ENCODE measurements at regions not wholly inside any gene's neighbourhood (a gene's known extent, or its start where the extent isn't known, plus 50 kb on each side); places are given as distances from the start of the nearest gene placed in this dataset.

GRCh38 chr1:199953651-199954050 lies 73.9 kb upstream of the NR5A2 start:
- no peak overlapping the region for H3K4me3 ChIP-seq (ENCODE audit: low read depth, low read length)
- H3K9me3 ChIP-seq: no peaks in the 10 kb centered on the region
- H3K4me3 Mint-ChIP-seq (ENCODE audit: unreplicated experiment): no peak overlapping the region
- intact Hi-C loops (cut with micrococcal nuclease; ENCODE audit: unreplicated experiment): loop anchor here (1.0 to 10.0 kb wide), 3 partner anchors 177 to 323 kb away; no protein-coding TSS in a partner anchor
- no peak overlapping the region for H3K27ac Mint-ChIP-seq (ENCODE audit: unreplicated experiment)
- TF ChIP-seq CTCF (IDR thresholded peaks at IDR 0.05; ENCODE audit: insufficient read depth in 1 of 2, low read depth in 1 of 2, low read length in 1 of 2, severe bottlenecking in 1 of 2, unreplicated experiment in 1 of 2): no peak
- ChIA-PET CTCF (interaction anchor here (0.6 kb wide), 1 partner anchor 399 kb away, joined by 3 read pairs; no protein-coding TSS in a partner anchor), POLR2A (no interaction called here)
- no peaks in the 10 kb centered on the region for H3K27me3 Mint-ChIP-seq (ENCODE audit: insufficient read depth, unreplicated experiment)
- H3K4me1 Mint-ChIP-seq (ENCODE audit: low read depth, unreplicated experiment): peaks cover 7% of the 10 kb centered on the region
- H3K27me3 ChIP-seq (replicated peaks; ENCODE audit: control insufficient read depth, insufficient read depth, low read length): no peaks in the 10 kb centered on the region
- no peaks in the 10 kb centered on the region for H3K36me3 ChIP-seq (ENCODE audit: control insufficient read depth, insufficient read depth, low read length)
- no peak for DNase-seq
- BruUV-seq (replicated peaks): no TSS peak
- no peaks in the 10 kb centered on the region for H3K36me3 Mint-ChIP-seq (ENCODE audit: insufficient read depth, unreplicated experiment)
- H3K9me3 Mint-ChIP-seq (ENCODE audit: unreplicated experiment): no peaks in the 10 kb centered on the region
- 0 out of 2 replicates have a peak, but pooled peaks cover 6% of the 10 kb centered on the region for H3K4me1 ChIP-seq

DNA sequence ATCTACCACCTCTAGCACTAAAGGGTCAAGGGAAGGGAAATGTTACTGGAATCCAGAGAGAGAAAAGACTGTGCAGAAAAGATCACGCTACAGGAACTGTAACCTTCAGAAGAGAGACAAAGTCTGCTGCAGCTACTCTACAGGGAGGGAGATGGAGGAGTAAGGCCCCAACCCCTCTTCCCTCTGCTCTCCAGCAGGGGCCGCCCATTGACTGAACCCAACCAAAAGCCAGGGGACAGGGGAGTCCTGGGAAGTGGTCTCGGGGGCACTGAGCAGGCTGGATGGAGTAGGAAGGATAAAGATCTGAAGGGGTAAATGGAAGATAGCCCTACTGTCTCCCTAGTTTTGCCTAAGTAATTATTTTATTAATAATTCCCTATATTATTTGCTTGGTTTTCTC lies 72.8 kb upstream of the NR5A2 start:
- H3K27me3 ChIP-seq (replicated peaks; ENCODE audit: control insufficient read depth, insufficient read depth, low read length): no peaks in the 10 kb centered on the region
- no peaks in the 10 kb centered on the region for H3K9me3 ChIP-seq
- H3K9me3 Mint-ChIP-seq (ENCODE audit: unreplicated experiment): no peaks in the 10 kb centered on the region
- H3K27me3 Mint-ChIP-seq (ENCODE audit: insufficient read depth, unreplicated experiment): no peaks in the 10 kb centered on the region
- DNase-seq: peak; percentile 53 to 58
- H3K4me3 ChIP-seq (ENCODE audit: low read depth, low read length): no peak overlapping the region
- intact Hi-C loops (cut with micrococcal nuclease; ENCODE audit: unreplicated experiment): loop anchor here (1.0 to 10.0 kb wide), 3 partner anchors 176 to 322 kb away; no protein-coding TSS in a partner anchor
- ChIA-PET POLR2A (no interaction called here), CTCF (interaction anchor here (0.6 to 1.3 kb wide), 5 partner anchors 72 to 554 kb away, joined by 3 to 5 read pairs (median 4); partner anchors contain the start of gene NR5A2)
- peak; percentile 59 to 82 for TF ChIP-seq CTCF (IDR thresholded peaks at IDR 0.05; ENCODE audit: insufficient read depth in 1 of 2, low read depth in 1 of 2, low read length in 1 of 2, severe bottlenecking in 1 of 2, unreplicated experiment in 1 of 2)
- no peaks in the 10 kb centered on the region for H3K36me3 Mint-ChIP-seq (ENCODE audit: insufficient read depth, unreplicated experiment)
- BruUV-seq (replicated peaks): no TSS peak
- H3K4me3 Mint-ChIP-seq (ENCODE audit: unreplicated experiment): no peak overlapping the region
- H3K4me1 Mint-ChIP-seq (ENCODE audit: low read depth, unreplicated experiment): peaks cover 7% of the 10 kb centered on the region
- H3K36me3 ChIP-seq (ENCODE audit: control insufficient read depth, insufficient read depth, low read length): no peaks in the 10 kb centered on the region
- H3K27ac Mint-ChIP-seq (ENCODE audit: unreplicated experiment): no peak overlapping the region
- H3K4me1 ChIP-seq: 0 out of 2 replicates have a peak, but pooled peaks cover 6% of the 10 kb centered on the region

- no peaks in the 10 kb centered on the region for H3K36me3 Mint-ChIP-seq (ENCODE audit: insufficient read depth, unreplicated experiment)
- intact Hi-C loops (cut with micrococcal nuclease; ENCODE audit: unreplicated experiment): loop anchor here (2.0 to 10.0 kb wide), 2 partner anchors 176 to 270 kb away; no protein-coding TSS in a partner anchor
Measured at GRCh38 chr1:199955235-199955634, 72.3 kb upstream of the NR5A2 start.

More at GRCh38 chr1:199955235-199955634, 72.3 kb upstream of the NR5A2 start:
- POLR2A ChIA-PET: no interaction called here
- H3K4me3 ChIP-seq (ENCODE audit: low read depth, low read length): no peak overlapping the region
- no peaks in the 10 kb centered on the region for H3K27me3 Mint-ChIP-seq (ENCODE audit: insufficient read depth, unreplicated experiment)
- H3K4me1 ChIP-seq: 0 out of 2 replicates have a peak, but pooled peaks cover 6% of the 10 kb centered on the region
- peaks cover 7% of the 10 kb centered on the region for H3K4me1 Mint-ChIP-seq (ENCODE audit: low read depth, unreplicated experiment)
- no peak overlapping the region for H3K27ac Mint-ChIP-seq (ENCODE audit: unreplicated experiment)
- TF ChIP-seq CTCF (IDR thresholded peaks at IDR 0.05; ENCODE audit: insufficient read depth in 1 of 2, low read depth in 1 of 2, low read length in 1 of 2, severe bottlenecking in 1 of 2, unreplicated experiment in 1 of 2): no peak
- H3K36me3 ChIP-seq (ENCODE audit: control insufficient read depth, insufficient read depth, low read length): no peaks in the 10 kb centered on the region
- no peaks in the 10 kb centered on the region for H3K27me3 ChIP-seq (replicated peaks; ENCODE audit: control insufficient read depth, insufficient read depth, low read length)
- CTCF ChIA-PET: interaction anchor here (1.1 to 1.3 kb wide), 4 partner anchors 74 to 554 kb away, joined by 4 to 6 read pairs (median 5); no protein-coding TSS in a partner anchor
- no peak overlapping the region for H3K4me3 Mint-ChIP-seq (ENCODE audit: unreplicated experiment)
- H3K9me3 Mint-ChIP-seq (ENCODE audit: unreplicated experiment): no peaks in the 10 kb centered on the region
- DNase-seq: no peak
- BruUV-seq (replicated peaks): no TSS peak
- no peaks in the 10 kb centered on the region for H3K9me3 ChIP-seq

All from Caco-2 (cell line).